ENCODE measurements at regions not wholly inside any gene's neighbourhood (a gene's known extent, or its start where the extent isn't known, plus 50 kb on each side); places are given as distances from the start of the nearest gene placed in this dataset.
"Not testable (repeated sequence)": the region's sequence is repeated elsewhere in the genome, so short reads cannot be mapped to it uniquely, and the experiment has no call there.

- TF ChIP-seq ZFX (IDR thresholded peaks at IDR 0.05; ENCODE audit: borderline replicate concordance) (no peak), CTCF (IDR thresholded peaks at IDR 0.05) (no peak)
- H3K27ac ChIP-seq, result no peak overlapping the region
Observed at GRCh38 chr5:163727028-163727427, 221.6 kb downstream of the MAT2B start.

- no peak overlapping the region for H3K27ac ChIP-seq
- TF ChIP-seq CTCF (IDR thresholded peaks at IDR 0.05), result no peak
- TF ChIP-seq ZFX (IDR thresholded peaks at IDR 0.05; ENCODE audit: borderline replicate concordance), result no peak
Observed at GRCh38 chr5:163730206-163730756, 224.9 kb downstream of the MAT2B start.

GRCh38 chr5:163731256-163731655, 225.8 kb downstream of the MAT2B start:
- H3K27ac ChIP-seq, result no peak overlapping the region
- no peak for TF ChIP-seq ZFX (IDR thresholded peaks at IDR 0.05; ENCODE audit: borderline replicate concordance)
- no peak for TF ChIP-seq CTCF (IDR thresholded peaks at IDR 0.05)

GRCh38 chr5:163735069-163735468, 229.7 kb downstream of the MAT2B start:
- no peak overlapping the region for H3K27ac ChIP-seq

GRCh38 chr5:163747586-163747985, 242.2 kb downstream of the MAT2B start:
- no peak overlapping the region for H3K27ac ChIP-seq
- TF ChIP-seq CTCF (IDR thresholded peaks at IDR 0.05), result no peak
- no peak for TF ChIP-seq ZFX (IDR thresholded peaks at IDR 0.05; ENCODE audit: borderline replicate concordance)

More at GRCh38 chr5:163735069-163735468, 229.7 kb downstream of the MAT2B start:
- TF ChIP-seq ZFX (IDR thresholded peaks at IDR 0.05; ENCODE audit: borderline replicate concordance), result no peak
- TF ChIP-seq CTCF (IDR thresholded peaks at IDR 0.05), result no peak

GRCh38 chr5:163748934-163749333, 243.5 kb downstream of the MAT2B start:
- no peak overlapping the region for H3K27ac ChIP-seq
- TF ChIP-seq CTCF (IDR thresholded peaks at IDR 0.05), result no peak
- TF ChIP-seq ZFX (IDR thresholded peaks at IDR 0.05; ENCODE audit: borderline replicate concordance), result no peak

- not testable (repeated sequence) for H3K27ac ChIP-seq
Observed at GRCh38 chr5:163750415-163750814, 245.0 kb downstream of the MAT2B start.

GRCh38 chr5:163755505-163755904, 250.1 kb downstream of the MAT2B start:
- TF ChIP-seq CTCF (IDR thresholded peaks at IDR 0.05), result no peak
- TF ChIP-seq ZFX (IDR thresholded peaks at IDR 0.05; ENCODE audit: borderline replicate concordance), result no peak
- no peak overlapping the region for H3K27ac ChIP-seq
